Keratinocyte (primary cell): ENCODE measurements at regions not wholly inside any gene's neighbourhood (a gene's known extent, or its start where the extent isn't known, plus 50 kb on each side); places are given as distances from the start of the nearest gene placed in this dataset.

ENCODE experiments used
- CTCF ChIP-seq, 3 experiments: IDR thresholded peaks in 1 of 3; conservative IDR thresholded peaks in 1 of 3; optimal IDR thresholded peaks in 1 of 3; 2 replicates in 2 of 3; 3 replicates in 1 of 3; pipeline versions ENCODE3 to v1.5.1; 2011; ENCODE audit warnings: low read length in 3 of 3, mild to moderate bottlenecking in 3 of 3, moderate library complexity in 2 of 3, control low read depth in 1 of 3, inconsistent platforms in 1 of 3; ENCODE audit not compliant: insufficient read depth in 2 of 3; ENCODE audit errors: extremely low read depth in 1 of 3
- EZH2 ChIP-seq: IDR thresholded peaks from one replicate; pipeline ENCODE4 v1.6.1; 2012; ENCODE audit warnings: inconsistent platforms, mild to moderate bottlenecking, low read length, moderate library complexity

- no peak for TF ChIP-seq CTCF (optimal IDR thresholded peaks at IDR 0.05 in 1 of 3, IDR thresholded peaks at IDR 0.05 in 1 of 3, conservative IDR thresholded peaks at IDR 0.05 in 1 of 3; ENCODE audit: extremely low read depth in 1 of 3, insufficient read depth in 2 of 3, low read length in 3 of 3)
- no peak for TF ChIP-seq EZH2
Measured at GRCh38 chr3:72629191-72629631, 219.0 kb downstream of the SHQ1 start.
